ENCODE measurements at regions not wholly inside any gene's neighbourhood (a gene's known extent, or its start where the extent isn't known, plus 50 kb on each side); places are given as distances from the start of the nearest gene placed in this dataset.
"Not testable (repeated sequence)": the region's sequence is repeated elsewhere in the genome, so short reads cannot be mapped to it uniquely, and the experiment has no call there.

- DNase-seq: no peak
Measured at GRCh38 chr2:143942486-143942885, 577.4 kb downstream of the ZEB2 start.

GRCh38 chr2:143940720-143941119 is 579.2 kb downstream of the ZEB2 start:
- DNase-seq: no peak

GRCh38 chr2:143939626-143940330 is 580.1 kb downstream of the ZEB2 start:
- DNase-seq: no peak

- no peak for DNase-seq
Measured at GRCh38 chr2:143937723-143938350, 582.1 kb downstream of the ZEB2 start.

GRCh38 chr2:143936848-143937722 is 582.8 kb downstream of the ZEB2 start:
- no peak for DNase-seq

- DNase-seq: no peak
Measured at GRCh38 chr2:143936538-143936847, 583.4 kb downstream of the ZEB2 start.

- DNase-seq: no peak
Measured at GRCh38 chr2:143935482-143935752, 584.5 kb downstream of the ZEB2 start.

- DNase-seq: no peak
Measured at GRCh38 chr2:143934626-143935481, 585.1 kb downstream of the ZEB2 start.

- no peak for DNase-seq
Measured at GRCh38 chr2:143933946-143934569, 585.9 kb downstream of the ZEB2 start.

- no peak for DNase-seq
Measured at GRCh38 chr2:143930891-143931290, 589.0 kb downstream of the ZEB2 start.

- DNase-seq: no peak
Measured at GRCh38 chr2:143928613-143929012, 591.3 kb downstream of the ZEB2 start.

- DNase-seq: no peak
Measured at GRCh38 chr2:143928184-143928583, 591.7 kb downstream of the ZEB2 start.

- no peak for DNase-seq
Measured at GRCh38 chr2:143926736-143927135, 593.2 kb downstream of the ZEB2 start.

- DNase-seq: not testable (repeated sequence)
Measured at GRCh38 chr2:143922261-143922830, 597.6 kb downstream of the ZEB2 start.

- no peak for DNase-seq
Measured at GRCh38 chr2:143918465-143918989, 601.4 kb downstream of the ZEB2 start.

GRCh38 chr2:143916781-143917180 is 603.1 kb downstream of the ZEB2 start:
- no peak for DNase-seq

GRCh38 chr2:143909577-143910353 is 610.2 kb downstream of the ZEB2 start:
- DNase-seq: no peak

GRCh38 chr2:143908843-143909242 is 611.1 kb downstream of the ZEB2 start:
- DNase-seq: no peak

- no peak for DNase-seq
Measured at GRCh38 chr2:143907801-143908200, 612.1 kb downstream of the ZEB2 start.

- no peak for DNase-seq
Measured at GRCh38 chr2:143906850-143907249, 613.1 kb downstream of the ZEB2 start.

GRCh38 chr2:143905587-143905986 is 614.3 kb downstream of the ZEB2 start:
- DNase-seq: no peak

Data from activated gamma-delta T cell (primary cell).